HEK293 (cell line): ENCODE measurements at regions not wholly inside any gene's neighbourhood (a gene's known extent, or its start where the extent isn't known, plus 50 kb on each side); places are given as distances from the start of the nearest gene placed in this dataset.

ENCODE experiments used
- CTCF ChIA-PET: fragments of 350-600 bp; formaldehyde crosslinking; extraction: SDS; loops from one replicate; lab custom pipeline; 2021; ENCODE audit warnings: antibody characterized with exemption; lab: Yijun Ruan, JAX
- POLR2A ChIA-PET: fragments of 300-600 bp; formaldehyde crosslinking; extraction: SDS; loops from one replicate; lab custom pipeline; 2020; ENCODE audit warnings: antibody characterized with exemption, inconsistent platforms; lab: Yijun Ruan, JAX
- H3K27ac ChIP-seq: fragments of 200-500 bp; sonication (Bioruptor generic); 2 replicates; pipeline ENCODE4 v1.5.1; 2014; ENCODE audit warnings: low read depth, low read length, control low read depth, inconsistent platforms; ENCODE audit errors: extremely low read depth
- H3K36me3 ChIP-seq, 2 experiments: fragments of 200-500 bp in 1 of 2; sonication (Bioruptor generic) in 1 of 2; 1 replicate in 1 of 2; 2 replicates in 1 of 2; pipeline ENCODE4 v1.5.1; 2014 to 2017; ENCODE audit warnings: inconsistent platforms in 2 of 2, low read length in 2 of 2; ENCODE audit not compliant: control insufficient read depth in 2 of 2, insufficient read depth in 1 of 2
- H3K4me1 ChIP-seq: fragments of 200-500 bp; sonication (Bioruptor generic); 2 replicates; pipeline ENCODE4 v1.5.1; 2014; ENCODE audit warnings: mild to moderate bottlenecking, low read length, inconsistent platforms; ENCODE audit not compliant: control insufficient read depth, insufficient read depth
- H3K4me3 ChIP-seq: 2 replicates; pipeline ENCODE4 v1.5.1; 2011; ENCODE audit warnings: low read depth, mild to moderate bottlenecking, control low read depth, low read length, moderate library complexity
- H3K9me3 ChIP-seq: fragments of 200-500 bp; sonication (Bioruptor generic); 2 replicates; pipeline ENCODE4 v1.5.1; 2014; ENCODE audit warnings: low read depth, low read length, inconsistent platforms; ENCODE audit not compliant: control insufficient read depth, insufficient read depth
- BCL11B ChIP-seq: fragments of 450-650 bp; formaldehyde crosslinking; IDR thresholded peaks from 2 replicates; pipeline ENCODE4 v1.5.1; 2016; ENCODE audit warnings: low read depth, missing biosample characterization, missing genetic modification characterization
- GFI1B ChIP-seq: fragments of 450-650 bp; formaldehyde crosslinking; IDR thresholded peaks from 2 replicates; pipeline ENCODE4 v1.5.1; 2016; ENCODE audit warnings: missing biosample characterization, missing genetic modification characterization
- GLI4 ChIP-seq: fragments of 450-650 bp; formaldehyde crosslinking; IDR thresholded peaks from 2 replicates; pipeline ENCODE4 v1.5.1; 2016; ENCODE audit warnings: missing biosample characterization, missing genetic modification characterization
- HOXA7 ChIP-seq: sonication (generic); formaldehyde crosslinking; IDR thresholded peaks from 2 replicates; pipeline ENCODE4 v1.8.1; 2022; ENCODE audit warnings: missing genetic modification reagents, borderline replicate concordance
- OSR2 ChIP-seq: fragments of 450-650 bp; formaldehyde crosslinking; IDR thresholded peaks from 2 replicates; pipeline ENCODE4 v1.5.1; 2016; ENCODE audit warnings: missing biosample characterization, missing genetic modification characterization
- PRDM1 ChIP-seq: fragments of 450-650 bp; formaldehyde crosslinking; IDR thresholded peaks from 2 replicates; pipeline ENCODE4; 2016; ENCODE audit warnings: missing biosample characterization, missing genetic modification characterization
- PRDM6 ChIP-seq: fragments of 450-650 bp; formaldehyde crosslinking; IDR thresholded peaks from 2 replicates; pipeline ENCODE4 v1.5.1; 2017; ENCODE audit warnings: missing biosample characterization, missing genetic modification characterization
- REST ChIP-seq: fragments of 450-650 bp; formaldehyde crosslinking; IDR thresholded peaks from 2 replicates; pipeline ENCODE4 v1.5.1; 2016; ENCODE audit warnings: missing biosample characterization, missing genetic modification characterization
- SCRT1 ChIP-seq: fragments of 450-650 bp; formaldehyde crosslinking; IDR thresholded peaks from 2 replicates; pipeline ENCODE4 v1.5.1; 2016; ENCODE audit warnings: missing biosample characterization, missing genetic modification characterization, borderline replicate concordance
- SCRT2 ChIP-seq: fragments of 450-650 bp; formaldehyde crosslinking; IDR thresholded peaks from 2 replicates; pipeline ENCODE4 v1.5.1; 2016; ENCODE audit warnings: missing biosample characterization, missing genetic modification characterization
- SP3 ChIP-seq: fragments of 450-650 bp; formaldehyde crosslinking; IDR thresholded peaks from 2 replicates; pipeline ENCODE4 v1.5.1; 2016; ENCODE audit warnings: missing biosample characterization, missing genetic modification characterization
- ZBTB17 ChIP-seq: fragments of 450-650 bp; formaldehyde crosslinking; IDR thresholded peaks from 2 replicates; pipeline ENCODE4 v1.5.1; 2016; ENCODE audit warnings: missing biosample characterization, missing genetic modification characterization
- ZFP69B ChIP-seq: fragments of 450-650 bp; formaldehyde crosslinking; IDR thresholded peaks from 2 replicates; pipeline ENCODE4 v1.5.1; 2016; ENCODE audit warnings: missing biosample characterization, missing genetic modification characterization
- ZNF133 ChIP-seq: fragments of 450-650 bp; formaldehyde crosslinking; IDR thresholded peaks from 2 replicates; pipeline ENCODE4 v1.5.1; 2016; ENCODE audit warnings: missing biosample characterization, missing genetic modification characterization
- ZNF140 ChIP-seq: fragments of 450-650 bp; formaldehyde crosslinking; IDR thresholded peaks from 2 replicates; pipeline ENCODE4 v1.5.1; 2016; ENCODE audit warnings: missing biosample characterization, missing genetic modification characterization
- ZNF24 ChIP-seq: fragments of 450-650 bp; formaldehyde crosslinking; IDR thresholded peaks from 2 replicates; pipeline ENCODE4 v1.5.1; 2016; ENCODE audit warnings: missing biosample characterization, missing genetic modification characterization
- ZNF335 ChIP-seq: fragments of 450-650 bp; formaldehyde crosslinking; conservative IDR thresholded peaks from 2 replicates; pipeline ENCODE4 v1.5.1; 2016; ENCODE audit warnings: missing biosample characterization, missing genetic modification characterization
- ZNF354C ChIP-seq: fragments of 450-650 bp; formaldehyde crosslinking; IDR thresholded peaks from 2 replicates; pipeline ENCODE4 v1.5.1; 2016; ENCODE audit warnings: missing biosample characterization, missing genetic modification characterization, low read depth, borderline replicate concordance
- ZNF366 ChIP-seq: fragments of 450-650 bp; formaldehyde crosslinking; conservative IDR thresholded peaks from 2 replicates; pipeline ENCODE4 v1.5.1; 2016; ENCODE audit warnings: missing biosample characterization, missing genetic modification characterization
- ZNF426 ChIP-seq: fragments of 450-650 bp; formaldehyde crosslinking; IDR thresholded peaks from 2 replicates; pipeline ENCODE4 v1.5.1; 2017; ENCODE audit warnings: missing biosample characterization, missing genetic modification characterization, mild to moderate bottlenecking, inconsistent platforms, moderate library complexity
- ZNF449 ChIP-seq: fragments of 450-650 bp; formaldehyde crosslinking; IDR thresholded peaks from 2 replicates; pipeline ENCODE4 v1.5.1; 2017; ENCODE audit warnings: missing biosample characterization, mild to moderate bottlenecking, missing genetic modification characterization, moderate library complexity
- ZNF501 ChIP-seq: fragments of 450-650 bp; formaldehyde crosslinking; IDR thresholded peaks from 2 replicates; pipeline ENCODE4 v1.5.1; 2016; ENCODE audit warnings: missing biosample characterization, missing genetic modification characterization
- ZNF521 ChIP-seq: fragments of 450-650 bp; formaldehyde crosslinking; IDR thresholded peaks from 2 replicates; pipeline ENCODE4 v1.5.1; 2017; ENCODE audit warnings: missing biosample characterization, mild to moderate bottlenecking, missing genetic modification characterization
- ZNF529 ChIP-seq: fragments of 450-650 bp; formaldehyde crosslinking; IDR thresholded peaks from 2 replicates; pipeline ENCODE4 v1.5.1; 2017; ENCODE audit warnings: missing genetic modification characterization, missing biosample characterization; ENCODE audit not compliant: insufficient replicate concordance
- ZNF555 ChIP-seq: fragments of 450-650 bp; formaldehyde crosslinking; conservative IDR thresholded peaks from 2 replicates; pipeline ENCODE4 v1.5.1; 2017; ENCODE audit warnings: missing biosample characterization, mild to moderate bottlenecking, missing genetic modification characterization, inconsistent platforms
- ZNF561 ChIP-seq: fragments of 450-650 bp; IDR thresholded peaks from 2 replicates; pipeline ENCODE4 v1.5.1; 2018; ENCODE audit warnings: missing biosample characterization, missing genetic modification characterization, borderline replicate concordance
- ZNF610 ChIP-seq: fragments of 450-650 bp; formaldehyde crosslinking; IDR thresholded peaks from 2 replicates; pipeline ENCODE4 v1.5.1; 2016; ENCODE audit warnings: missing biosample characterization, missing genetic modification characterization, borderline replicate concordance
- ZNF626 ChIP-seq: fragments of 450-650 bp; sonication (Bioruptor Pico); formaldehyde crosslinking; IDR thresholded peaks from 2 replicates; pipeline ENCODE4 v1.5.1; 2018; ENCODE audit warnings: missing biosample characterization, missing genetic modification characterization, inconsistent platforms
- ZNF654 ChIP-seq: fragments of 450-650 bp; formaldehyde crosslinking; IDR thresholded peaks from 2 replicates; pipeline ENCODE4 v1.5.1; 2016; ENCODE audit warnings: low read depth, missing biosample characterization, missing genetic modification characterization
- ZSCAN16 ChIP-seq: fragments of 450-650 bp; formaldehyde crosslinking; IDR thresholded peaks from 2 replicates; pipeline ENCODE4 v1.5.1; 2016; ENCODE audit warnings: missing biosample characterization, missing genetic modification characterization
- ZSCAN30 ChIP-seq: fragments of 450-650 bp; IDR thresholded peaks from 2 replicates; pipeline ENCODE4 v1.5.1; 2018; ENCODE audit warnings: missing biosample characterization, mild to moderate bottlenecking, missing genetic modification characterization, moderate library complexity

DNA sequence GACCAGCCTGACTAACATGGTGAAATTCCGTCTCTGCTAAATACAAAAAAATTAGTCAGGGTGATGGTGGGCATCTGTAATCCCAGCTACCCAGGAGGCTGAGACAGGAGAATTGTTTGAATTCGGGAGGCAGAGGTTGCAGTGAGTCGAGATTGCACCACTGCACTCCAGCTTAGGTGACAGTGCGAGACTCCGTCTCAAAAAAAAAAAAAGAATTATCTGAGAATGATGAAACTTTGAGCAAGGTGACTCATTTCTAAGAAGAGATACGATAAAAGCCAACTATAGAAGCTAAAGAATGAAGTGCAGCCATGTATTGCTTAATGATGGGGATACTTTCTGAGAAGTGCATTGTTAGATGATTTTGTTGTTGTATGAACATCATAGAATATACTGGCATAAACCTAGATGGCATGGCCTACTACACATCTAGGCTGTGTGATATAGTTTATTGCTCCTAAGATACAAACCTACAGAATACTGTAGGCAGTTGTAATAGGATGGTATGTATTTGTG is 64.7 kb downstream of the SNRPE start:
- ChIA-PET POLR2A (no interaction called here), CTCF (interaction anchor here (0.6 to 1.7 kb wide), 2 partner anchors 18 to 203 kb away, joined by 3 to 4 read pairs; no protein-coding TSS in a partner anchor)
- no peak for TF ChIP-seq BCL11B (tag by site-specific recombination)
- TF ChIP-seq ZFP69B (tag by site-specific recombination) = no peak
- no peak for TF ChIP-seq ZNF626
- TF ChIP-seq GLI4 (tag by site-specific recombination) = no peak
- no peak for TF ChIP-seq GFI1B (tag by site-specific recombination)
- TF ChIP-seq ZNF140 (tag by site-specific recombination) = no peak
- no peak for TF ChIP-seq REST (tag by site-specific recombination)
- TF ChIP-seq ZNF561 (tag by site-specific recombination) = no peak
- TF ChIP-seq ZNF366 (tag by site-specific recombination) = no peak
- TF ChIP-seq ZNF133 (tag by site-specific recombination) = no peak
- no peak for TF ChIP-seq ZNF610 (tag by site-specific recombination)
- no peak for TF ChIP-seq ZNF555 (tag by site-specific recombination)
- no peak for TF ChIP-seq ZBTB17 (tag by site-specific recombination)
- no peak for TF ChIP-seq HOXA7 (CRISPR knock-in tag)
- no peak for TF ChIP-seq ZNF354C (tag by site-specific recombination)
- TF ChIP-seq ZNF426 (tag by site-specific recombination) = no peak
- no peak for TF ChIP-seq ZNF24
- TF ChIP-seq ZNF521 = no peak
- no peak for TF ChIP-seq ZSCAN30 (tag by site-specific recombination)
- no peak for TF ChIP-seq ZSCAN16
- H3K4me3 ChIP-seq = no peak overlapping the region
- no peaks in the 10 kb centered on the region for H3K4me1 ChIP-seq
- H3K27ac ChIP-seq = no peak overlapping the region
- H3K36me3 ChIP-seq = no peaks in the 10 kb centered on the region
- H3K9me3 ChIP-seq = no peaks in the 10 kb centered on the region

DNA sequence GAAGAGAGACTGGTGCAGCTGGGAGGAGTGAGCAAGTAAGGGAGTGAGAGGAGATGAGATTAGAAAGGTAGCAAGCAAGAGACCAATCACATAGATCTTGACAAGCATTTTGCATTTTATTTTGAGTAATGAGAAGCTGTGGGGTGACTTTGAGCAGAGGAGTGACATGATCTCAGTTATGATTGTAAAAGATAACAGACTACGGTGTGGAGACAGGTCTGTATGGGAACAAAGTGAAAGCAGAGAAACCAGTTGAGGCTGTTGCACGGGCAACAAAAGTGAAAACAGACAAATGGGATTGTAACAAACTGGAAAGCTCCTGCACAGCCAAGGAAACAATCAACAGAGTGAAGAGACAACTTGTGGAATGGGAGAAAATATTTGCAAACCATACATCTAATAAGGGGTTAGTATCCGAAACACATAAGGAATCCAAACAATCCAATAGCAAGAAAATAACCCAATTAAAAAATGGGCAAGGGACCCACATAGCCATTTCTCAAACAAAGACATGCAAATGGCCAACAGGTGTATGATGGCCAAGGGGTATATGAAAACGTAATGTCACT is 68.4 kb downstream of the SNRPE start:
- H3K36me3 ChIP-seq = no peaks in the 10 kb centered on the region
- POLR2A ChIA-PET = no interaction called here
- no peaks in the 10 kb centered on the region for H3K9me3 ChIP-seq
- H3K27ac ChIP-seq = no peak overlapping the region
- TF ChIP-seq ZNF335 (tag by site-specific recombination) = no peak
- no peak for TF ChIP-seq ZNF449 (tag by site-specific recombination)
- peak; percentile 71 for TF ChIP-seq SCRT1 (tag by site-specific recombination)
- TF ChIP-seq OSR2 (tag by site-specific recombination) = no peak
- peak; percentile 49; the same call in 1 of the 2 replicates for TF ChIP-seq PRDM1
- peak; percentile 90 for TF ChIP-seq SCRT2 (tag by site-specific recombination)
- no peak for TF ChIP-seq SP3
- no peak for TF ChIP-seq ZNF654 (tag by site-specific recombination)
- TF ChIP-seq PRDM6 (tag by site-specific recombination) = no peak
- TF ChIP-seq ZNF426 (tag by site-specific recombination) = no peak
- no peak for TF ChIP-seq ZNF529 (tag by site-specific recombination)
- no peak for TF ChIP-seq ZNF501 (tag by site-specific recombination)
- TF ChIP-seq, all 188 proteins: peak for 3
- Histone ChIP-seq H3K4me3 (no peak overlapping the region), H3K4me1 (no peaks in the 10 kb centered on the region)
- CTCF ChIA-PET = no interaction called here
